SJSA1 (cell line): ENCODE measurements at regions not wholly inside any gene's neighbourhood (a gene's known extent, or its start where the extent isn't known, plus 50 kb on each side); places are given as distances from the start of the nearest gene placed in this dataset.

ENCODE experiments used
- DNase-seq, 2 experiments: peaks; one replicate each; pipeline ENCODE4 v3.0.0-alpha.2; 2015 to 2020; ENCODE audit warnings: low spot score in 2 of 2, low read depth in 1 of 2
- H3K27ac ChIP-seq: fragments of 250-450 bp; sonication (Bioruptor Pico); 2 replicates; pipeline ENCODE4 v1.5.1; 2020; ENCODE audit warnings: mild to moderate bottlenecking, moderate library complexity
- H3K27me3 ChIP-seq: fragments of 250-450 bp; sonication (Bioruptor Pico); replicated peaks from 2 replicates; pipeline ENCODE4 v1.5.1; 2020; ENCODE audit warnings: mild to moderate bottlenecking, moderate library complexity
- H3K36me3 ChIP-seq: fragments of 250-450 bp; sonication (Bioruptor Pico); 2 replicates; pipeline ENCODE4 v1.5.1; 2020; ENCODE audit warnings: mild to moderate bottlenecking
- H3K4me1 ChIP-seq: fragments of 250-450 bp; sonication (Bioruptor Pico); replicated peaks from 2 replicates; pipeline ENCODE4 v1.6.1; 2021; ENCODE audit warnings: mild to moderate bottlenecking
- H3K4me3 ChIP-seq: fragments of 250-450 bp; sonication (Bioruptor Pico); 2 replicates; pipeline ENCODE4 v1.5.1; 2020; ENCODE audit warnings: mild to moderate bottlenecking
- H3K9me3 ChIP-seq: fragments of 250-450 bp; sonication (Bioruptor Pico); replicated peaks from 2 replicates; pipeline ENCODE4 v1.5.1; 2020; ENCODE audit warnings: mild to moderate bottlenecking

DNA sequence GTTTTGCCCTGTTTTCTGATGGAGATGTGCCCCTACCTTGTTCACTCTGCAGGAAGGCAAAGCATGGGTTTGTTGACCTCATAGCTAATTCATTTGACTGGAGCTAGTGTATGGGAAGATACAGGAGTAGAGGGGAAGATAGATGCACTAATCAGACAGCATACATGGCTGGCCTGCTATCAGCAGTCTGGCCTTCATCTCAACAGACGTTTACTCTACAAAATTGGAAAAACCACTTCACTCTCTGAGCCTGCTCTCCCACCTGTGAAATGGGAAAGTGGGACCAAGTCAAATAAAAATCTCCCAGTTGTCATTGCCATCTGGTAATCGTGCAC, 235.2 kb upstream of the RAB4A start:
- H3K9me3 ChIP-seq: no peaks in the 10 kb centered on the region
- H3K4me3 ChIP-seq: no peak overlapping the region
- H3K27me3 ChIP-seq: no peaks in the 10 kb centered on the region
- no peak for DNase-seq
- H3K27ac ChIP-seq: no peak overlapping the region
- H3K36me3 ChIP-seq: no peaks in the 10 kb centered on the region
- 0 out of 2 replicates have a peak, but pooled peaks cover 5% of the 10 kb centered on the region for H3K4me1 ChIP-seq

DNA sequence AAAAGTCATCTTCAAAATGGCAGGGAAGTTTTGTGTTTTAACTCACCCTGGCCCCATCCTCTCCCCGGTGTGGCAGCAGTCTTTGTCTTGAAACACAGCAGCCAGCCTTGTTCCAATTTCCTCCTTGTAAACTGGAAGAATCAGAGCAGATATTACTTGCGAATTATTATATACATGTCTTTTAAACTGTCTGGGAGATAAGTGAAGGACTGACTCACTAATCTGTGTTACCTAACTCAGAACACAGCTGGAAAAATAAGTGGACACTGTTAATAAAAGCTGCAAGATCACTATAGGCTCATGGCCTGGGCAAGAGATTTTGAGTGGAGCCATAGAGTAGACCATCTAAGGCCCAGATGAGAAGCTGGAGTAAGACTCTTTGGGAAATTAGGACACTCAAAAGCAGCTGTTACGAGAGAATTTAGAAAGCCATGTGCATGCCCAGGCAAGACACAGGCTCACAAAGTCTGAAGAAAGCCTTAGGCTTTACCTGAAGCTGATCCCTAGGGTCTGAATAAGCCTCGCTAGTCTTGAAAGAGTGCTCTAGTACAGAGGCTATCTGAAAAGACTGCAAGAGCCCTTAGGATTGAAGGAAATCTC, 233.0 kb upstream of the RAB4A start:
- Histone ChIP-seq H3K9me3 (no peaks in the 10 kb centered on the region), H3K36me3 (no peaks in the 10 kb centered on the region), H3K27ac (no peak overlapping the region), H3K4me3 (no peak overlapping the region), H3K27me3 (0 out of 2 replicates have a peak, but pooled peaks cover 3% of the 10 kb centered on the region), H3K4me1 (no peaks in the 10 kb centered on the region)
- no peak for DNase-seq

DNA sequence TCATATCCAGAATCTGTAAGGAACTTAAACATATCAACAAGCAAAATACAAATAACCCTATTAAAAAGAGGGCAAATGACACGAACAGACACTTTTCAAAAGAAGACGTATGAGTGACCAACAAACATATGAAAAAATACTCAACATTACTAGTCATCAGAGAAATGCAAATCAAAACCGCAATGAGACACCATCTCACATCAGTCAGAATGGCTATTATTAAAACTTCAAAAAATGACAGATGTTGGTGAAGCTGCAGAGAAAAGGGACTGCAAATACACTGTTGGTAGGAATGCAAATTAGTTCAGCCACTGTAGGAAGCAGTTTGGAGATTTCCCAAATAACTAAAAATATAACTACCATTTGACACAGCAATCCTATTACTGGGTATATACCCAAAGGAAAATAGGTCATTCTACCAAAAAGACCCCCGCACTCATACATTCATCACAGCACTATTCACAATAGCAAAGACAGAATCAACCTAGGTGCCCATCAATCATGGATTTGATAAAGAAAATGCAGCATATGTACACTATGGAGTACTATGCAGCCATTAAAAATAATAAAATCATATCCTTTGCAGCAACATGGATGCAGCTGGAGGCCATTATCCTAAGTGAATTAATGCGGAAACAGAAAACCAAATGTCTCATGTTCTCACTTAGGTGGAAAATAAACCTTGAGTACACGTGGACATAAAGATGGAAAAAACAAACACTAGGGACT, 230.1 kb upstream of the RAB4A start:
- 0 out of 2 replicates have a peak, but pooled peaks cover 3% of the 10 kb centered on the region for H3K27me3 ChIP-seq
- H3K36me3 ChIP-seq: no peaks in the 10 kb centered on the region
- no peak overlapping the region for H3K27ac ChIP-seq
- no peak overlapping the region for H3K4me3 ChIP-seq
- no peaks in the 10 kb centered on the region for H3K9me3 ChIP-seq
- H3K4me1 ChIP-seq: no peaks in the 10 kb centered on the region
- no peak for DNase-seq

DNA sequence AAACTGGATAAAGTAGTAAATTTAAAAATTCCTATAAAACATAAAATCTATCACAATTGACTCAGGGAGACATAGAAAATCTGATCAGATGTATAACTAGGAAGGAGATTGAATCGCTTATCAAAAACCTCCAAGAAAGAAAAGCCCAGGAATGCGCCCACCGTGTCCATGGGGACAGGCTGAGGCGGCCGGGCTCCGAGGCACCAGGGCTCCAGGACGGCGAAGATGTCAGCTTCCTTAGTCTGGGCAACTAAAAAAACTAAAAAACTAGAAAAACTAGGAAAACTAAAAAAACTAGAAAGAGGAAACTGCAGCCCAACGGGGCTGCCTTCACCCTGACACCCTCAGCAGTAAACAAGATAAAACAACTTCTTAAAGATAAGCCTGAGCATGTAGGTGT, 229.0 kb upstream of the RAB4A start:
- H3K27me3 ChIP-seq: 0 out of 2 replicates have a peak, but pooled peaks cover 3% of the 10 kb centered on the region
- H3K36me3 ChIP-seq: no peaks in the 10 kb centered on the region
- H3K27ac ChIP-seq: no peak overlapping the region
- no peaks in the 10 kb centered on the region for H3K9me3 ChIP-seq
- DNase-seq: no peak
- no peaks in the 10 kb centered on the region for H3K4me1 ChIP-seq
- H3K4me3 ChIP-seq: no peak overlapping the region

DNA sequence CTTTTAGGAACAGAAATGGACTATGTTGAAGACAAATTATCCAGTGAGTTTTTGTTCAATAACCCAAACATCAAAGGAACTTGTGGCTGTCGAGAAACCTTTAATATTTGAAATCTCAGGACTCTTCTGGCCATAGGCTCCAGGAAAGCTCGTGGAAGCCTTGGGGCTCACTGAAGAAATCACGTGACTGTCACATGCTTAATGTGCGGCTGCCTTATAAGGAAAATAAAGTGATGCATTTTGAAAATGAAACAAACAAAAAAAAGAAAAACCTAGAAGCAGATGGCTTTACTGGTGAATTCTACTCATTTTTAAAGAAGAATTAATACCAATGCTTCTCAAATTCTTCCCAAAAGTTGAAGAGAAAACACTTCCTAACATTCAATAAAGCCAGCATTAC, 228.4 kb upstream of the RAB4A start:
- H3K4me1 ChIP-seq: no peaks in the 10 kb centered on the region
- H3K36me3 ChIP-seq: no peaks in the 10 kb centered on the region
- no peak for DNase-seq
- no peak overlapping the region for H3K4me3 ChIP-seq
- H3K9me3 ChIP-seq: no peaks in the 10 kb centered on the region
- no peak overlapping the region for H3K27ac ChIP-seq
- H3K27me3 ChIP-seq: 0 out of 2 replicates have a peak, but pooled peaks cover 3% of the 10 kb centered on the region

DNA sequence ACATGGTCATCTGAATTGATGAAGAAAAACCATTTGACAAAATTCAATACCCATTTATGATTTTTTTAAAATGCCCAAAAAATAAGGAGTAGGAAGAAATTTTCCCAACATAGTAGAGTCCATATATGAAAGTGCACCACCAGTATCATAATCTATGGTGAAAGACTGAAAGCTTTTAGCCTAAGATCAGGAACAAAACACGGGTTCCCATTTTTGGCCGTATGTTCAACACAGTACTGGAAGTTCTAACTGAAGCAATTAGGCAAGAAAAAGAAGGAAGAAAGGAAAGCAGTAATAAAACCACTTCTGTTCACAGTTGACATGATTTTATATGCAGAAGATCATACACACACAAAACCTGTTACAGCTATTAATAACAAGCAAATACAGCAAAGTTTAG, 227.8 kb upstream of the RAB4A start:
- no peaks in the 10 kb centered on the region for H3K4me1 ChIP-seq
- 0 out of 2 replicates have a peak, but pooled peaks cover 3% of the 10 kb centered on the region for H3K27me3 ChIP-seq
- no peak for DNase-seq
- H3K27ac ChIP-seq: no peak overlapping the region
- no peak overlapping the region for H3K4me3 ChIP-seq
- no peaks in the 10 kb centered on the region for H3K9me3 ChIP-seq
- no peaks in the 10 kb centered on the region for H3K36me3 ChIP-seq

DNA sequence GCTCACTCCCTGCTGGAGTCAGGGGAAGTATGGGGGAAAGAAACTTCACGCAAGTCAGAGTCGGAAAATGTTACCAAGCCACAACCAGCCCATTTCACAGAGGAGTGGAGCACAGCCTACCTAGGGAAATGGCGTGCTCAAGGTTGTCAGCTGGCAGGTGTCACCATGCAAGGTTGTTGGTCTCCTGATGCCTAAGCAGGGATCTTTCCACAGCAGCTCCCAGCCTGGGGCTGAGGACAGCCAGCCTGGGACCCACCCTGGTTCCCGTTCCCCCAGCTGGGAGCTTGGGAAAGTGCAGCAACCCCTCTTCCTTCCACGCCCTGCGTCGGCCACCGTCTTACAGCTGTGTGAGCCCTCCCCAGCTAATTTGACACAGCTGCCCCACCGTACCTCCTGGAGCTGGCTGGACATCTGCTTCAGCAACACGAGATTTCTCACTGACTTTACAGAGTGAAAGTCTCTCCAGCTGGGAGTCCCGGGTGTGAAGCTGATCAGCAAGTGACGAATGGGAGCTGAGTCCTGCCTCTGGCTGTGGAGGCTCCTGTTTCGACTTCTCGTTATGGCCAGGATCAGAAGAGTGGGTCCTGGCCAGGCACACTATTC, 224.6 kb upstream of the RAB4A start:
- Histone ChIP-seq H3K27ac (no peak overlapping the region), H3K27me3 (0 out of 2 replicates have a peak, but pooled peaks cover 6% of the 10 kb centered on the region), H3K36me3 (no peaks in the 10 kb centered on the region), H3K4me3 (no peak overlapping the region), H3K9me3 (no peaks in the 10 kb centered on the region), H3K4me1 (no peaks in the 10 kb centered on the region)
- DNase-seq: no peak

DNA sequence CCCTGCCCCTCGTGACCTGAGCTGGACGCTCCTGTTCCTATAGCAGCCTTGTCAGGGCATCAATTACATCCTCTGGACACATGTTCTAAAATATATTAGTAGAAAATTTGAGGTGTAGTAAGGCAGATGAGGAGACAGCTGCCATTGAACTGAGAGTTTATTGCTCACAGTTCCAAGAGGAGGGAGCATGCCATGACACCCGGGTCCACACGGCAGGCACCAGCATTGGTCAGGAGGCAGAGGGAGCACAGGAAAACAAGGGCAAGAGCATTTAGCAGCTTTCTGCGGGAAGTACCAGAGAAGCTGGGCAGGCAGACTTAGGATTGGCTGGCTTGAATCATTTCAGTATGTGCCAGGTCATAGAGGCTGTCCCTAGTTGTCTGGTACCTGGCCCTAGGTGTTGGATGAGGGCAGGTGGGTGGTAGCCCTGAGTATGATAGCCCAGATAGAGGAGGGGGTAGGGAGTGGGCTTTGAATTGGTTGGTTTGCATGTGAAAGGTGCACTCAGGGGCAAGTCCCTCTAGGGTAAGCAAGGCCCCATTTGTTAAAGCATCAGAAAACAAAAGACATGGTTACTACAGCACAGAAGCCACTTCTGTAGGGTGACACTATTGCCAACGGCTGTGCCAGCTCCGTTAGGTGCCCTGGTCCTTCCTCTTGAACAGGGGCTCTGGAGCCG, 223.6 kb upstream of the RAB4A start:
- DNase-seq: no peak
- Histone ChIP-seq H3K36me3 (no peaks in the 10 kb centered on the region), H3K4me3 (no peak overlapping the region), H3K4me1 (no peaks in the 10 kb centered on the region), H3K27me3 (0 out of 2 replicates have a peak, but pooled peaks cover 3% of the 10 kb centered on the region), H3K27ac (no peak overlapping the region), H3K9me3 (no peaks in the 10 kb centered on the region)

DNA sequence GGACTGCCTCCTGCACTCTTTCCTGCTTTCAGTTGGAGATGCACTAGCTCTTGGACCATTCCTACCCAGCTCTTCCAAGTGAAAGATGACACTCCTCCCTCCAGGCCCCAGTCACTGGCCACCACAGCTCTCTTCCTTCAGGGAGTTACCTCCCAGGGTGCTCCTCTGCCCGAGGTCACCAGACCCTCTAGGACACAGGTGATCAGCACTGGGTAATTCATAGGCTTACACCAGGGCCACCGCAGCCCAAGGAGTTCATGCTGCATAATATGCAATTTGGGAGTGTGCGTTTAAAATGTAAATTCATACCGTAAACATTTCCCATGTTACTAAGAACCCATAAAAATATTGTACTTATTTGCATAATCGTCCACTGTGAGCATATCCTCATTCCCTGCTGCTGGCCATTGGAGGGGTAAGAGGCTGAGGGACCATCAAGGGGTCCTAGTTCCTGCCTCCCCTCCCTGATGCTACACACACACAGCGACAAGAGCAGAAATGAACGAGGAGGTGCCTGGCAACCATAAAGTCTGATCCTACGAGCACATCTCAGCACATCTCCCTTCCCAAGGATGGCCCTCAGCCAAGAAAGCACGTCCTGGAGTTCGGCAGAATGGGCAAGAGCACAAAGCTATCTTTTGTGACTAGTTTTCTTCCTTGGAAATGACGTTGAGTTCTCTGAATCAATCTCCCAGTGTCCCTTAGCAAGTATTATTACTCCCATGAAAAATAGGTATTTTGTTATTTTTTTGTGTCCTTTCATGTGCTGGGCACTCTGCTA, 222.9 kb upstream of the RAB4A start:
- H3K9me3 ChIP-seq: no peaks in the 10 kb centered on the region
- DNase-seq: no peak
- H3K4me3 ChIP-seq: no peak overlapping the region
- no peaks in the 10 kb centered on the region for H3K36me3 ChIP-seq
- H3K27ac ChIP-seq: no peak overlapping the region
- H3K27me3 ChIP-seq: 0 out of 2 replicates have a peak, but pooled peaks cover 3% of the 10 kb centered on the region
- no peaks in the 10 kb centered on the region for H3K4me1 ChIP-seq

DNA sequence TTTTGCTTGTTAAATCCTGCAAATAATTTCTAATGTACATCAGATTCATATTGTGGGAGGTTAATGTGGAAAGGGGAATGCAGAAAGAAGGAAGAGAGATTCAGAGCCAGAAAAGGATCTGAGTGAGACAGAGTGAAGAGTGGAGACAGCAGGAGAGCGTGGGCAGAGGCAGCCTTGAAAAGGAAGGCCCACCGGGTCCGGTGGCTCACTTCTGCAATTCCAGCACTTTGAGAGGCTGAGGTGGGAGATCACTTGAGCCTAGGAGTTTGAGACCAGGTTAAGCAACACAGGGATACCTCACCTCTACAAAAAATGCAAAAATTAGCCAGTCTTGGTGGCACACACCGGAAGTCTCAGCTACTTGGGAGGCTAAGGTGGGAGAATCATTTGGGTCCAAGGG, 222.0 kb upstream of the RAB4A start:
- H3K4me3 ChIP-seq: no peak overlapping the region
- no peaks in the 10 kb centered on the region for H3K4me1 ChIP-seq
- no peaks in the 10 kb centered on the region for H3K9me3 ChIP-seq
- 0 out of 2 replicates have a peak, but pooled peaks cover 3% of the 10 kb centered on the region for H3K27me3 ChIP-seq
- H3K27ac ChIP-seq: no peak overlapping the region
- H3K36me3 ChIP-seq: no peaks in the 10 kb centered on the region
- no peak for DNase-seq

DNA sequence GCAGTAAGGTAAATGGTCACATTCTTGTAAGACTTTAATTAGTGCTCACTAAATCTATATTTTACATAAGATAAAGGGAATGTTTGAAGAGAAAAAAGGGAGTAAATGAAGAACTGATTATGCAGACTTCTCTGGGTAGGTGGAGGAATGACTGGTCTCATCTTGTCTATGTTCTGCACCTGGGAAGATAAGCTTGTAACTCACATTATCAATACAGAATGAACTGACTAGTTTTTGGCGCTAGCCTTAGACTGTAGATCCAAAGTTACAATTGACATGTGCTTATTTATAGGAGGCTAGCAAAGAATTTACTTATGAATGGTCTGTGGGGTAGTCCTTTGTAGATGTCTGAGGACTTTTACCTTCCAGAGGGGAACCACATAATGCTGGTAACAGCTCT, 214.9 kb upstream of the RAB4A start:
- Histone ChIP-seq H3K9me3 (no peaks in the 10 kb centered on the region), H3K36me3 (no peaks in the 10 kb centered on the region), H3K27ac (no peak overlapping the region), H3K4me1 (no peaks in the 10 kb centered on the region), H3K27me3 (no peaks in the 10 kb centered on the region; the same call in 1 of the 2 replicates), H3K4me3 (no peak overlapping the region)
- DNase-seq: no peak

DNA sequence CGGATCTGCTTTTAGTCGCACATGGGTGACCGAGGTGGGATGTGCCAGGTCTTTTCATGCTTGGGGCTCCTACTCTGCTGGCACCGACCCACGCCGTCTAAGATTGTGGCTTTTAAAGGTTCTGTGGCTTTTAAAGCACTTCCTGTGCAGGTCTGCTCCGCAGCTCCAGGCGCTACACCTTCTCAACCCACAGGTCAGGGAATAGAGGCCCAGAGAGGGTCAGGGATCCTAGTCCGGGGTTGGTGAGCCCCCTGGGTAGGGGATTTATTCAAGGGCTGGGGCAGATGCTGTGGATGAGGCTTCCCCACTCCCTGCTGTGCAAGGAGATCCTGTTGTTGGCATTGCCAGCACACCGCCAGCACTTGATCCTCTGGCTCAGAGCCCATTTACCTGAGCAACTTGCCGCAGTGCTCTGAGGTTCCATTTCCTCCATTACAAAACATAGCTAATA, 212.8 kb upstream of the RAB4A start:
- Histone ChIP-seq H3K9me3 (no peaks in the 10 kb centered on the region), H3K4me3 (no peak overlapping the region), H3K27me3 (no peaks in the 10 kb centered on the region; the same call in 1 of the 2 replicates), H3K27ac (no peak overlapping the region), H3K36me3 (no peaks in the 10 kb centered on the region), H3K4me1 (no peaks in the 10 kb centered on the region)
- DNase-seq: no peak

DNA sequence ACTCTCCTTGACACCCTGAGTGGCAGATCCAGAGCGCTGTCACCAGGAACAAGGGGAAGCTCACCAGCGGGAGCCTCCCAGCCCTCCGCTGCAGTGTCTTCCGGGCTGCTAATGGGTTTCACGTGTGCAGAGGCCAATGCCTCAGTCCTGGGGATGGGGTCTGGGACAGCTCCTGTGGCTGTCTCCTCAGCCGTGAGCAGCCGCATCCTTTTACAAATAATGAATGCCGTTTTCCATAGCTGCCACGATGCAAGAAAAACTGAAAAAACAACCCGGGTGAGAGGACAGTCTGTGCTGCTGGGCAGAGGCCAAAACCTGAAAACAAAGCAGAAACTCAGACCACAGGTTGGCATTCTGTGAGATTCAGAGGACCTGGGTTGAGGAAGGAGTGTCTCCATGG, 212.2 kb upstream of the RAB4A start:
- no peak overlapping the region for H3K4me3 ChIP-seq
- H3K36me3 ChIP-seq: no peaks in the 10 kb centered on the region
- DNase-seq: no peak
- H3K4me1 ChIP-seq: no peaks in the 10 kb centered on the region
- H3K9me3 ChIP-seq: no peaks in the 10 kb centered on the region
- no peaks in the 10 kb centered on the region; the same call in 1 of the 2 replicates for H3K27me3 ChIP-seq
- no peak overlapping the region for H3K27ac ChIP-seq
